ENCODE measurements at regions not wholly inside any gene's neighbourhood (a gene's known extent, or its start where the extent isn't known, plus 50 kb on each side); places are given as distances from the start of the nearest gene placed in this dataset.

GRCh38 chr3:166291186-166291955 lies 454.1 kb upstream of the BCHE start:
- in situ Hi-C loops (cut with HindIII; ENCODE audit: low sequenced_read_pairs): no loop called here
- no peak overlapping the region for H3K4me3 ChIP-seq (ENCODE audit: low read depth, low read length)
- DNase-seq (ENCODE audit: low read depth, low spot score): no peak
- TF ChIP-seq, protein P1, sequence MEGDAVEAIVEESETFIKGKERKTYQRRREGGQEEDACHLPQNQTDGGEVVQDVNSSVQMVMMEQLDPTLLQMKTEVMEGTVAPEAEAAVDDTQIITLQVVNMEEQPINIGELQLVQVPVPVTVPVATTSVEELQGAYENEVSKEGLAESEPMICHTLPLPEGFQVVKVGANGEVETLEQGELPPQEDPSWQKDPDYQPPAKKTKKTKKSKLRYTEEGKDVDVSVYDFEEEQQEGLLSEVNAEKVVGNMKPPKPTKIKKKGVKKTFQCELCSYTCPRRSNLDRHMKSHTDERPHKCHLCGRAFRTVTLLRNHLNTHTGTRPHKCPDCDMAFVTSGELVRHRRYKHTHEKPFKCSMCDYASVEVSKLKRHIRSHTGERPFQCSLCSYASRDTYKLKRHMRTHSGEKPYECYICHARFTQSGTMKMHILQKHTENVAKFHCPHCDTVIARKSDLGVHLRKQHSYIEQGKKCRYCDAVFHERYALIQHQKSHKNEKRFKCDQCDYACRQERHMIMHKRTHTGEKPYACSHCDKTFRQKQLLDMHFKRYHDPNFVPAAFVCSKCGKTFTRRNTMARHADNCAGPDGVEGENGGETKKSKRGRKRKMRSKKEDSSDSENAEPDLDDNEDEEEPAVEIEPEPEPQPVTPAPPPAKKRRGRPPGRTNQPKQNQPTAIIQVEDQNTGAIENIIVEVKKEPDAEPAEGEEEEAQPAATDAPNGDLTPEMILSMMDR (IDR thresholded peaks at IDR 0.05; ENCODE audit: low read depth, low read length): no peak

DNA sequence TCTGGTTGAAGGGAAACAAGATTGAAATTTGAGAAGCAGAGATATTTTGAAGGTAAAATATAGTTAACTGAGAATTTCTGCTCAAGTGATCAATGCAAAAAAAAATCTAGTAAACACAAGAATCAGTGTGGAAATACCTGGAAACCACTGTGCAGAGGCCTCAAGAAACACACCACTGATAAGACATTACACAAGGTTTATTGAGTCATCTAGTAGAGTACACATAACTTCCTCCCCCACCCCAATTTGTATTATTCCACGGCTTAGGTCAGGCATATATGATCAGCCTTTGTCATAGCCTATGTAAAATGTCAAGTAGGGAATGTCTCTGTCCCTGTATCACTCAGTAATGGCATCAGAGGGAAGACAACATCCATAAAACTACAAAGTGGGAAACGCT lies 447.8 kb upstream of the BCHE start:
- in situ Hi-C loops (cut with HindIII; ENCODE audit: low sequenced_read_pairs): no loop called here
- DNase-seq (ENCODE audit: low read depth, low spot score): peak; percentile 49
- H3K4me3 ChIP-seq (ENCODE audit: low read depth, low read length): no peak overlapping the region
- TF ChIP-seq, protein P1 (IDR thresholded peaks at IDR 0.05; ENCODE audit: low read depth, low read length): no peak

DNA sequence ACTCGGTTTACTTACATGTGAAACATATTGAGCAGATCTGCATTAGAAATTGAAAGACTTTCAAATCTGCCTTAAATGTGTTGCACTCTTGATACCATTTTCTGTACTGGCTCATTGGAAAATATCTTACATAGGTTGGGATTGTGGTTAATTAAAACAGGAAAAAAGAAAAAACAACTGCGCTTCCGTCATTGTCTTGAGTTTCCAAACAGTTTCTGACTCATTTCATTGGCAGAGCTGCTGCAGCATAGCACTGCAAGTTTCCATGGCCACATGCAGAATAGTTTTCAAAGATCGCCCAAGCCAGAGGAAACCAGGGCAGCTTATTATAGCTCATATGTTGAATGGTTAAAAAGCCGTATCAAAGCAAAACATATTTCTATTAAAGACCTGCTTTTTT lies 446.6 kb upstream of the BCHE start:
- TF ChIP-seq, protein P1 (IDR thresholded peaks at IDR 0.05; ENCODE audit: low read depth, low read length): no peak
- peak overlapping the region; percentile 16 for H3K4me3 ChIP-seq (ENCODE audit: low read depth, low read length)
- in situ Hi-C loops (cut with HindIII; ENCODE audit: low sequenced_read_pairs): no loop called here
- peak; percentile 93 for DNase-seq (ENCODE audit: low read depth, low spot score)

DNA sequence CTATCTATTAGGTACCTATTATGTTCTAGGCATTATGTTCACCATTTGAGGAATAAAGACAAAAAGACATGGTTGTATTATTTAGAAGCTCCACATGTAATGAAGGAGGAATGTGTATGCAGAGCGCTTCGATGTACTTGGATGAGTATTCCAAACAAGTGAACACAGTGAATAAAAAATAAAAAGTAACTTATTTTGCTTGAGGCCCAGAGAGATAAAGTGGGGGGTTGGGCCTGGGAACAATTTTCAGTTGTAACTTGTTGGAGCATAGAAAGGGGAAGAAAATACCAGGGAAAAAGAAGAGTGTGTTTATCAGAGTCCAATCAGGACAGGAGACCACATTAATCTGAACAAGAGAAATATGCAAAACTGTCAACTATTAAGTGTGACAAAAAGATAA lies 445.7 kb upstream of the BCHE start:
- TF ChIP-seq, protein P1 (IDR thresholded peaks at IDR 0.05; ENCODE audit: low read depth, low read length): no peak
- in situ Hi-C loops (cut with HindIII; ENCODE audit: low sequenced_read_pairs): no loop called here
- H3K4me3 ChIP-seq (ENCODE audit: low read depth, low read length): no peak overlapping the region
- no peak for DNase-seq (ENCODE audit: low read depth, low spot score)

- DNase-seq (ENCODE audit: low read depth, low spot score): no peak
- in situ Hi-C loops (cut with HindIII; ENCODE audit: low sequenced_read_pairs): no loop called here
- no peak overlapping the region for H3K4me3 ChIP-seq (ENCODE audit: low read depth, low read length)
- TF ChIP-seq, protein P1 (IDR thresholded peaks at IDR 0.05; ENCODE audit: low read depth, low read length): no peak
Observed at GRCh38 chr3:166279636-166280035, 442.4 kb upstream of the BCHE start.

DNA sequence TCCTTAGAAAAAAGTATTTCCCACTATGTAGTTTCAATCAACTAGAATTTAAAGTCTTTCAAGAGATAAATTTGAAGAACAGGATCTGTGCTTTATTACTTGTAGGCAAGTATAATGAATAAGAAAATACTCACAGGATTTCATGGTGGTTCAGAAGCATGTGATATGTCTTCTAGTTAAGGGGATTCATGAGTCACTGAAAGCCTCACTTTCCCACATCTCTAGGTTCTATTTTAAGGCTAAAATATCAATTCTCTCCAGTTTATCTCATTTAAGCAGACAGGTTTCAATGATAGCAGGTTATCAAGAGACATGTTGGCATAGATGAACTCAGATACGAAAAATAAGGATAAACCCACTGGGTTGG lies 437.8 kb upstream of the BCHE start:
- in situ Hi-C loops (cut with HindIII; ENCODE audit: low sequenced_read_pairs): no loop called here
- no peak overlapping the region for H3K4me3 ChIP-seq (ENCODE audit: low read depth, low read length)
- TF ChIP-seq, protein P1 (IDR thresholded peaks at IDR 0.05; ENCODE audit: low read depth, low read length): no peak
- DNase-seq (ENCODE audit: low read depth, low spot score): peak; percentile 64

All from astrocyte of the spinal cord (primary cell).